A673 (cell line): ENCODE measurements at regions not wholly inside any gene's neighbourhood (a gene's known extent, or its start where the extent isn't known, plus 50 kb on each side); places are given as distances from the start of the nearest gene placed in this dataset.
"Not testable (repeated sequence)": the region's sequence is repeated elsewhere in the genome, so short reads cannot be mapped to it uniquely, and the experiment has no call there.

Experiments used
- CTCF ChIP-seq: fragments of 300-800, 200-600 bp; sonication (generic); conservative IDR thresholded peaks from 2 replicates; pipeline ENCODE4 v1.5.1; 2017; ENCODE audit warnings: low read depth, mild to moderate bottlenecking, antibody characterized with exemption, low read length, moderate library complexity, mixed read lengths
- EZH2 ChIP-seq: fragments of 200-600 bp; sonication (generic); IDR thresholded peaks from 2 replicates; pipeline ENCODE4 v1.6.1; 2017; ENCODE audit warnings: borderline replicate concordance, low read depth, mild to moderate bottlenecking, mixed read lengths, antibody characterized with exemption, low read length; ENCODE audit not compliant: poor library complexity, severe bottlenecking

GRCh38 chr5:164251781-164252180 lies 746.4 kb downstream of the MAT2B start:
- not testable (repeated sequence) for TF ChIP-seq CTCF, EZH2
